Peyer's patch (tissue), 4 donors: ENCODE measurements at regions not wholly inside any gene's neighbourhood (a gene's known extent, or its start where the extent isn't known, plus 50 kb on each side); places are given as distances from the start of the nearest gene placed in this dataset.

ENCODE experiments used
- DNase-seq, 3 donors: peaks; one replicate each; pipeline ENCODE4 v3.0.0-alpha.2; 2017 to 2019
- H3K27ac ChIP-seq, 4 donors: fragments of 200-600 bp; sonication (generic); one replicate each; pipeline ENCODE4 v1.5.1; 2016 to 2019
- H3K27me3 ChIP-seq, 2 donors: fragments of 200-600 bp; sonication (generic); one replicate each; pipeline ENCODE4 v1.5.1; 2019
- H3K36me3 ChIP-seq, 3 donors: fragments of 200-600 bp; sonication (generic); one replicate each; pipeline ENCODE4 v1.5.1; 2016 to 2019
- H3K4me1 ChIP-seq, 4 donors: fragments of 200-600 bp; sonication (generic); one replicate each; pipeline ENCODE4 v1.5.1; 2016 to 2019
- H3K4me3 ChIP-seq, 4 donors: fragments of 200-600 bp; sonication (generic); 1 replicate in 3 of 4; 2 replicates in 1 of 4; pipeline ENCODE4 v1.5.1; 2016 to 2019; ENCODE audit warnings: mild to moderate bottlenecking in 1 of 4
- H3K9me3 ChIP-seq, 4 donors: fragments of 200-600 bp; sonication (generic); one replicate each; pipeline ENCODE4 v1.5.1; 2016 to 2019; ENCODE audit warnings: mild to moderate bottlenecking in 1 of 4
- CTCF ChIP-seq, 6 experiments: fragments of 450-650 bp in 4 of 6; fragments of 200-600 bp in 2 of 6; sonication (generic) in 1 of 6; IDR thresholded peaks; one replicate each; pipeline ENCODE4 v1.5.1; 2017 to 2019; ENCODE audit warnings: antibody characterized with exemption in 6 of 6, mild to moderate bottlenecking in 3 of 6, moderate library complexity in 1 of 6
- POLR2A ChIP-seq, 2 donors: fragments of 450-650 bp; IDR thresholded peaks; one replicate each; pipeline ENCODE4 v1.5.1; 2017; ENCODE audit warnings: antibody characterized with exemption in 2 of 2, mild to moderate bottlenecking in 2 of 2, moderate library complexity in 2 of 2

- no peak overlapping the region for H3K4me3 ChIP-seq
- no peaks in the 10 kb centered on the region for H3K9me3 ChIP-seq
- no peaks in the 10 kb centered on the region for H3K36me3 ChIP-seq
- no peak for TF ChIP-seq CTCF (IDR thresholded peaks at IDR 0.05)
- no peak for TF ChIP-seq POLR2A (IDR thresholded peaks at IDR 0.05)
- DNase-seq: no peak
- peaks cover 0 to 6% (median 0%) of the 10 kb centered on the region in 4 donors for H3K4me1 ChIP-seq
- H3K27ac ChIP-seq: no peak overlapping the region
- H3K27me3 ChIP-seq: no peaks in the 10 kb centered on the region
Observed at GRCh38 chr2:39849982-39850526, 71.0 kb upstream of the THUMPD2 start.

DNA sequence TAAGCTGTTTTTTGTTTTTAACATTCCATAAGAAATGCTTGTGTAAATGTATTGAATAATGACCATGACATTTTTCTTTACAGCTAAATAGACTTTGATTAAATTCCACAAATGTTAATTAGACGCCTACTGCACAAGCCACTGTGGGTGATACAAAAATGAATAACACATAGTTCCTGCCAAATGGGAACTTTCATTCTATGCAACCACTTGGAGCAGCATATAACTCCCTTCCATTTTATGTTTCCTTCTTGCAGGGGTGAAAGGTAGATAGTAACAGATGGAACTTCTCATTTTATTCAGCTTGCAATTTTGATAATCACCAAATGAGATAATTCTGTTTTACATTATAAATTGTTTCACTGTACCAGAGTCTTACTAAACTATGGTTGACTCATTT lies 70.0 kb upstream of the THUMPD2 start:
- TF ChIP-seq POLR2A (IDR thresholded peaks at IDR 0.05): no peak
- TF ChIP-seq CTCF (IDR thresholded peaks at IDR 0.05): no peak
- DNase-seq: no peak
- Histone ChIP-seq H3K27ac (no peak overlapping the region), H3K4me3 (no peak overlapping the region), H3K27me3 (no peaks in the 10 kb centered on the region), H3K9me3 (no peaks in the 10 kb centered on the region), H3K36me3 (no peaks in the 10 kb centered on the region), H3K4me1 (peaks cover 0 to 6% (median 0%) of the 10 kb centered on the region in 4 donors)

DNA sequence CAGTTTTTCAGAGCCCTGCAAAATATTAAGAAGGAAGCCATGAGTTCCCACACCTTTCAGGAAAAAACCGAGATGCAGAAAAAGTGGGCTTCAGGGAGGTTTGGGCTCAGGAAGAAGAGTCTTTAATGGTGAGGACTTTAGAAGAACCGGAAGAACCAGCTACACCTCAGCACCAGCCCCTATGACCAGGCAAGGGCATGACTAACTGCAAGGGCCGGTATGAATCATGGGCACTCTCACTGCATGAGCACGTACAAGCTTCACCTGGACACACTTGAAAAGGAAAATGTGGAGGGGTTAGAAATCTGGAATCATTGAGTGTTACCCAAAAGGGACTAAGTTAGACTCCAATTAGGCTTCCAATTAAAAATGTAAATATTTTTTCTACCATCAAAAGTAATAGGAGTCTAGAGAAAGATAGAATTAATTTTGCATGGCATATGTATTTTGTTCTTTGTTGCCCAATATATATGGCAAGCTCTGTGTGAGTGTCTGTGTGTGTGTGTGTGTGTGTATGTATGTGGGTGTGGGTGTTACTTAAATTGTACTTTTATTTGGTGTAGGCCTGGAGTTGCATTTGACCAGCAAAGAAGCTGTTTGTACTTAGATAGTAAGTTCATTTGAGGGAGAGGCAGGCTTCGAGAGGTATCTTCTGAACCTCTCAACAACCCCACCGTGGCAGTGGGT lies 66.5 kb upstream of the THUMPD2 start:
- TF ChIP-seq CTCF (IDR thresholded peaks at IDR 0.05) (no peak), POLR2A (IDR thresholded peaks at IDR 0.05) (no peak)
- no peak overlapping the region for H3K27ac ChIP-seq
- no peaks in the 10 kb centered on the region for H3K36me3 ChIP-seq
- no peaks in the 10 kb centered on the region for H3K4me1 ChIP-seq
- H3K9me3 ChIP-seq: no peaks in the 10 kb centered on the region
- DNase-seq: no peak
- H3K27me3 ChIP-seq: no peaks in the 10 kb centered on the region
- H3K4me3 ChIP-seq: no peak overlapping the region

- Histone ChIP-seq H3K4me1 (no peaks in the 10 kb centered on the region), H3K27ac (no peak overlapping the region), H3K27me3 (no peaks in the 10 kb centered on the region), H3K4me3 (no peak overlapping the region), H3K9me3 (peaks cover 0 to 4% (median 0%) of the 10 kb centered on the region in 4 donors), H3K36me3 (no peaks in the 10 kb centered on the region)
- no peak for TF ChIP-seq CTCF (IDR thresholded peaks at IDR 0.05)
- TF ChIP-seq POLR2A (IDR thresholded peaks at IDR 0.05): no peak
- DNase-seq: no peak
Observed at GRCh38 chr2:39839261-39839848, 60.3 kb upstream of the THUMPD2 start.

GRCh38 chr2:39838589-39838988 lies 59.5 kb upstream of the THUMPD2 start:
- Histone ChIP-seq H3K27me3 (no peaks in the 10 kb centered on the region), H3K4me1 (no peaks in the 10 kb centered on the region), H3K27ac (no peak overlapping the region), H3K36me3 (no peaks in the 10 kb centered on the region), H3K4me3 (no peak overlapping the region), H3K9me3 (peaks cover 0 to 4% (median 0%) of the 10 kb centered on the region in 4 donors)
- no peak for TF ChIP-seq CTCF (IDR thresholded peaks at IDR 0.05)
- no peak for TF ChIP-seq POLR2A (IDR thresholded peaks at IDR 0.05)
- DNase-seq: no peak
